Gastroesophageal sphincter (tissue), 3 donors: ENCODE measurements at regions not wholly inside any gene's neighbourhood (a gene's known extent, or its start where the extent isn't known, plus 50 kb on each side); places are given as distances from the start of the nearest gene placed in this dataset.

ENCODE experiments used
- EP300 ChIP-seq: sonication (generic); formaldehyde crosslinking; IDR thresholded peaks from one replicate; pipeline ENCODE4 v1.6.1; 2017; ENCODE audit warnings: antibody characterized with exemption, mild to moderate bottlenecking
- TF ChIP-seq, protein P1 (sequence below), 4 experiments: fragments of 200-600 bp in 2 of 4; fragments of 450-650 bp in 2 of 4; sonication (generic) in 1 of 4; IDR thresholded peaks; one replicate each; pipeline ENCODE4 v1.5.1; 2017 to 2019; ENCODE audit warnings: antibody characterized with exemption in 4 of 4, mild to moderate bottlenecking in 2 of 4, moderate library complexity in 2 of 4

DNA sequence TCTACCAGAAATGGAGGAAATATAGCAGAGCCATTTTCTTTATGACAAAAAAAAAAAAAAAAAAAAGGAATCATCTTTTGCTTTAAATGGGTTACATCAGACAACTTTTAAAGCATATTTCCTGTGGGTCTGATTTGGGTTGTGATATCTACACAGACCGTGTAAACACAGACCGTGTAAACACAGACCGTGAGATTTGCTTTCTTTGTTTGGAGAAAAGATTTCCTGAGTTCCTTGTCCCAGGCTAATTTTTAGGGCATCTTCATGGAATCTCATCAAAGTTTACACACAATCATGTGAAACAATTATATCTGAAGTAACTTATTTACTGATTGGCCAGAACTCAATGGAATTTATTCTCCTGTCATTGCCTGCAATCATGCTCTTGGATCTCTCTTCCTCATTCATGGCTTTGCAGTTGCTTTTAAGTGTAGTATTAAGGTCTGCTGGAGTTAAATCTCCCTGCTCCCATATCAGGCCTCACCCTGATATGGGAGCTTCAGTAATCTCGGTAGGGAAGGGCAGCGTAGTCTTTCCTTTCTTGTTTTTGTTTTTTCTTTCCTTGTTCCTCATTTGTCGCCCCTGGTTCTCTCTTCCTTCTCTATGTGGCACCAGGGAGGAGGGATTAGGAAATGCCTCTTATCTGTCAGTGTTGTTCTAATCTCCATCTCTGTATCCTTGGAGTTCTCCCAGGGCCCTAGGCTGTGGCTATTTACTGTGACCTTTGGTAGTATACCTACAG lies 248.6 kb upstream of the JADE1 start:
- TF ChIP-seq, protein P1, sequence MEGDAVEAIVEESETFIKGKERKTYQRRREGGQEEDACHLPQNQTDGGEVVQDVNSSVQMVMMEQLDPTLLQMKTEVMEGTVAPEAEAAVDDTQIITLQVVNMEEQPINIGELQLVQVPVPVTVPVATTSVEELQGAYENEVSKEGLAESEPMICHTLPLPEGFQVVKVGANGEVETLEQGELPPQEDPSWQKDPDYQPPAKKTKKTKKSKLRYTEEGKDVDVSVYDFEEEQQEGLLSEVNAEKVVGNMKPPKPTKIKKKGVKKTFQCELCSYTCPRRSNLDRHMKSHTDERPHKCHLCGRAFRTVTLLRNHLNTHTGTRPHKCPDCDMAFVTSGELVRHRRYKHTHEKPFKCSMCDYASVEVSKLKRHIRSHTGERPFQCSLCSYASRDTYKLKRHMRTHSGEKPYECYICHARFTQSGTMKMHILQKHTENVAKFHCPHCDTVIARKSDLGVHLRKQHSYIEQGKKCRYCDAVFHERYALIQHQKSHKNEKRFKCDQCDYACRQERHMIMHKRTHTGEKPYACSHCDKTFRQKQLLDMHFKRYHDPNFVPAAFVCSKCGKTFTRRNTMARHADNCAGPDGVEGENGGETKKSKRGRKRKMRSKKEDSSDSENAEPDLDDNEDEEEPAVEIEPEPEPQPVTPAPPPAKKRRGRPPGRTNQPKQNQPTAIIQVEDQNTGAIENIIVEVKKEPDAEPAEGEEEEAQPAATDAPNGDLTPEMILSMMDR (IDR thresholded peaks at IDR 0.05), result no peak
- TF ChIP-seq EP300, result no peak
